Activated T-helper 1 cell treated with anti-CD3 and anti-CD28 coated beads, Interleukin-2, amount 50 U/mL, for 16 hours (primary cell): ENCODE measurements at regions not wholly inside any gene's neighbourhood (a gene's known extent, or its start where the extent isn't known, plus 50 kb on each side); places are given as distances from the start of the nearest gene placed in this dataset.

Source experiments
- DNase-seq, 2 donors: peaks; one replicate each; pipeline ENCODE4 v3.0.0-alpha.2; 2020; ENCODE audit warnings: low read depth in 1 of 2, low spot score in 1 of 2

DNA sequence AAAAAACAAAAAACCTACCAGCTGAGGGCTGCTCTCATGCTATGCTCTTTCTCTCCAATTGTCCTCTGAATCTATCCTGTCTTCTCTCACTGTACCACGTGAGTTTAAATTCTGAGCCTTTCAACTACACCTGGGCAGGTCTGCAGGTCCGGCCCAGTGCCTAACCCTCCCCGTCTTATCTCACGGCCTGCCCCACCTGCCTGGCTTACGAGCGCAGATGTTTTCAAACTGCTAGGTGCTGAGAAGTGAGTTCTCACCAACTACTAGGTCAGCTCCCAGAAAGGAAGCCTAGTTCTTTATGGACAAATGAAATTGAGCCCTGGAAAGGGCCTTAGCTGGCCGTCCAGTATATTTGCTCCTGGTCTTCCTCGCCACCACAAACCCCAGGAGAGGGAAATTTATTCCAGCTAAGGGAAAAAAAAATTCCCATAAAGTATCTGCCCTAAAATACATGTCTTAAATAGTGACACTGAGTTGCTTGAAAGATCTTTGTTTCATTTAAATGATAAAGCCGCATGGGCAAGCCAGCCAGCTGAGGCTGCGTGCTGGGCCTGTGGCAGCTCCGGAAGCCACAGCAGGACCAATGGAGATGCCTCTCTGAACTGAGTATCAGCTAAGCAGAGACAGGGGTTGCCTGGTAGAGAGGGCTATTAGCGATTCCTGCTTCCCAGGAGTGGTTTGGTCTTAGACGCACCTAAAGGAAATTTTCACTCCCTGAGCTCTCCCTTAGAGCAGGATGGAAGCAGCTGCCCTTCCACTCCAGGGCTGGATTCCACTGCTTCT, 92.5 kb upstream of the NCK2 start:
- no peak for DNase-seq

DNA sequence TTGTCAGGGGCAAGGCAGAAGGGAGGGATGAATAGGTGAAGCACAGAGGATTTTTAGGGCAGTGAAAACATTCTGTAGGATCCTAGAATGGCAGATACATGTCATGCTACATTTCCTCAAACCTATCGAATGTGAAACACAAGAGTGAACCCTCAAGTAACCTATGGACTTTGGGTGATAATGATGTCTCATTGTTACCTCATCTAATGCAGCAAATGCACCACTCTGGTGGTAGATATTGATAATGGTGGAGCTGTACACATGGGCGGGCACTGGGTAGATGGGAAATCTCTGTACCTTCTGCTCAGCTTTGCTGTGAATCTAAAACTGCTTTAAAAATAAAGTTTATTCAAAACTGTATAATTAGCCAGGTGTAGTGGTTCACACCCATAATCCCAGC, 95.2 kb upstream of the NCK2 start:
- no peak for DNase-seq

DNA sequence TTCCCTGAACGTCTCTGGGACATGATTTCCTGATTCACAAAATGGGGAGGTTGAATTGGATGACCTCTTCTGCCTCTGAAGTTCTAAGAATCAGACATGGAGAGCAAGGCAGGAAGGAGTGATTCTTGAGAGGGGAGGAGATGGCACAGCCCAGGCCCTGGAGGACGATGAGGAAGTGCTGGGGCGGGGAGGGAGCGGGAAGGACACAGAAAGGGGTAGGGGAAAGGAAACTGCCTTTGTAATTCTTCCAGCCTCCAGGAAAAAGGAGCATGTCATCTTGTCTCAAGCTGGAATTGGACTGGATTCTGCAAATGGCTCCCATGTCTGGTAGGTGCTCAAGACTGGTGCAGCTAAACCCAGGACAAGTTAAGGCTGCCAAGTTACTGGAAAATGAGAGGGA, 97.0 kb upstream of the NCK2 start:
- DNase-seq = no peak

DNA sequence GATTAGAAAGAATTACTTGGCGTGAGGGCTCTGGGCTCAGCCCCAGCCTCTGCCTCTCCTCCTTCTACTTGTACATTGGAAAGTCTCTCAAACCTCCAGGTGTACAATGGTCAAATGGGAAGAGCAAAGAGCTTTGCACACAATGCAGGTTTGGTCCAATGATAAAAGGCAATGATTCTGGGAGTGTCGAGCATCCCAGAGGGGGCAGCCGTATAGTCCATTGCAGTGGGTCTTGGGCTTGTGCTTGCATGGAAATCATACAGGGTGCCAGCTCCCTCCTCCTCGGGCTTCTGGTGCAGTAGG, 98.0 kb upstream of the NCK2 start:
- no peak for DNase-seq

DNA sequence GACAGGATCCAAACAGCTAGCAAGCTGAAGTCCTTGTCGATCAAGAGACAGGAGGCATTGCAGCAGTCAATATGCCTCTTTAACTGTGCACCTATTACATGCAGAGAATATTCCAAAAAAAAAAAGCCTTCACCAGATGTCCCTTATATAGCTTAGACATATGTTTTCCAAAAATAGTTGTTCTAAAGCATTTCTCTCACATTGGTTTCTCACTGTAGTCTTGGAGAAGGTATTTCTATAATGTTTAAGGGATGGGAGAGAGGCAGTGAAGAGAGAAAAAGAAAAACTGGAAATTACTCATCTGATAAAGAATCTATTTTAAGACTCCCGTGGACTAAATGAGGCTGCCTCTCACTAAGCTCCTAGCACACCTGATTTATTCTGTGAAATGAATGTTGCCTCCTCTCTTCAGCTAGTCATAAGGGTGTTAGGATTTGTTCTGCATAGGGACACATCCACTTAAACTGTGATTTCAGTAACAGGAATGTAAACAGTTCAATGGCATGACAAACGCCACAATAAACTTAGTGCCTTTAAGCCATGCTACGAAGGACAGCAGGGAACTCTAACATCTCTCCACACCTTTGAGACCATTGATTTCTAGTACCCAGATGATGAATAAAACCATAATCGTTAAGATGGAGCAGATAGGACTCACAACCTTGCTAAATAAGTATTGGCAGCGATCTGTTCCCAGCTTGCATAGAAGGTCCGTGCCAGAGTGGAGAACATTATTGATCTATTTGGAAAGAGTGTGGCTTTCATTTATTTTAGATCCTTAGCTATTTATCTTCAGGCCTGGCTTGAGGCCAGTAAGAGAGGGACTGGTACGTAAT, 98.6 kb upstream of the NCK2 start:
- DNase-seq = no peak

DNA sequence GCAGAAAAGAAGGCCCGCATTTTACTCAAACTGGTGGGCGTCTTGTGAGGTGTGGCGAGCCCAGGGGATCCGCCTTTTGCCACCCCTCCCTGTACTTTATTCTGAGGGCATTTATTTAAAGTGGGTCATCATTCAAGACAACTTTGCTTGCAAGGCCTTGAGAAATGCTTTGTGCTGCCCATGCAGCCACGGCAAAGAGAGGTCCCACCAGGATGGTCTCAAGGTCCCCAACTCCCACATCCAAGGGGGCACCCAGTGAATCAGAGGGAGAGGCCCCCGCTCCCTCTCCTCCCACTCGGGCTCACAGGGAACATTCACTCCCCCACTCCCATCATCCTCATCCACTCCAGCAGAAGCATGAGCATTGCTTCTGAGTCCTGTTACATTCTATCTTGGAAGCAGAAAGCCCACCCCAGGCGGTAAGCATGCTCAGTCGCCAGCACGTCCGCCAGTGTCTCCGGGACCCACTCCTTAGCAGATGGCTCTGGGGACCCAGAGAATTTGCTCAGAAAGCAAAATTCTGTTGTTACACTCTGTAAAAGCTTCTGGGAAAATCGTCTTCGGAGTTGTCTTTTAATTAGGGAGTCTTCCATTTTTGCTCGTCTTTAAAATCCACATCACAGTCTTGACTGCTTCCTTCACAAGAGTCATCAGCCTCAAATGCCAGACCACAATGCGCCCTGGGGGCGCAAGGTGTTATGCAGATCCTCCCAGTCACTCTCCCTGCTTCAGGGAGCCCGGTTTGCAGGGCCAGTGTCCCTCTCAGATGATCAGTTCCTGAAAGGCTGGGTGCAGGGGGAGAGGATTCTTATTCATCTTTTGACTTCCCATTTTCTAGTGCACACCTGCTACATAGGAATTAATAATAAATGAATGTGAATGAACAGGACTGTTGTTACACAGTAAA, 99.4 kb upstream of the NCK2 start:
- no peak for DNase-seq

DNA sequence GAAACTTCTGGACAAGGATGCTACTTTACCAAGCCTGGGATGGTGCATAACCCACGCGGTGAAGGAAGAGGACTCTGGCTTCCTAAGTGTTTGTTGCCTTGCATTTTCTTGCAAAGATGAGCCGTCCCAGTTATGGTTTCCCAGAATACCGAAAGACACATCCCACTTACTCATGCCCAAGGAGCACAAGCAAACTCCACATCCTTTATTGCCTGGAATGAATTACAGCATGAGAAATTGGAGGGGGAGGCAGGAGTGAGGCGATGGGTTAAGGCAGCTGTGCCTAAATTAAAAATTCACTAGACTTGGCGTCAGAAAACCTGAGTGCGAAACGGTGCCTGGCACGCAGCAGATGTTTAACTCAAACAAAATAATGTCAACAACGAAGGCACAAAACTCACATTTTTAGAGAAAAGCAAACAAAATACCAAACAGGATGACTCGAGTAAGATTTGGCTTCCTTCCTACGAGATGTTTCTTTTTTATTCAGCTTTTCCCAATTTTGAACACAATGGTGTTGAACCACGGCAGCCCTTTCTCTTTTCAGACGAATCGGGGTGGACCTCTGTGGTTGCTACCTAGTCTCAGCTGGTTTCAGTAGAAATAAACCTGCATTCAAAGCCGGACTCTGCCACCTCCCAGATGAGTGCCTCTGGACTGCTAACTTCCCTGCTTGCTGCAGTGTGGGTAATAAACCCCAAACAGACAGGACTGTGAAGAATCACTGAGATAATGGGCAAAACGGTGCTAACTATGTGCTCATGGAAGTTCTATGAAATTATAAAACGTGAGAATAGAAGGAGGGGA, 100.3 kb upstream of the NCK2 start:
- DNase-seq = no peak

DNA sequence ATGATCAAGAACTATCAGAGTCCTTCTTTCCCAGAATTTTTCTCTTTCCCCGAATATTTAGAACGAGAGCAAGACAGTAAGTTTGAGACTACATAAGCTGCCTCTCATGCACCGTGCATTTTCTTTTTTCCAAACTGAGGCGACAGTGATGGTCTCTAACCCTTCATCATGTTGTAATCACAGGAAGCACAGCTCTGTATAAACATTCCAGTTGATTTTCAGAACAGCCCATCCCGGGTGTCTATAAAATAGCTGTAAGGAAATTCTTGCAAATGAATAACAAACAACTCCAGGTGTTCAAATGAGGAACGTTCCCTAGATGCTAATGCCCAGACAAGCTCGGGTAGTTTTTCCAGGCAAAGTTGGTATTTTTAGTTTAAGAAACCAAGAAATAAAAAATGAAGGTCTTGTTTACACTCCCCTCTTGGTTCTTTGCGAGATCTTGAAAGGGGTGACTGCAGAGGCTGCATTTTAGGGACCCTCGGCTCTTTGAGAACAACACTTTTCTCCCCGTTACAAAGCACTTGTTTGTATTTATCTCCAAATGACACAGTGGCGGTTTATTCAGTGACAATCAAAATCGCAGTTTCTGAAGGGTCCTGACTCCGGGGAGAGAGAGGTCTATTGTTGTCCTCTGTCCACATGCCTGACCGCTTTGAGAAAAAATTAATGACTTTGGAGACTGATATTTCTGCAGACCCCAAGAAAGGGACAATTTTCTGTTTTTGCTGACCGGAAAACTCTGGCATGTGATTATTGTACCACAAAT, 101.1 kb upstream of the NCK2 start:
- DNase-seq = no peak

DNA sequence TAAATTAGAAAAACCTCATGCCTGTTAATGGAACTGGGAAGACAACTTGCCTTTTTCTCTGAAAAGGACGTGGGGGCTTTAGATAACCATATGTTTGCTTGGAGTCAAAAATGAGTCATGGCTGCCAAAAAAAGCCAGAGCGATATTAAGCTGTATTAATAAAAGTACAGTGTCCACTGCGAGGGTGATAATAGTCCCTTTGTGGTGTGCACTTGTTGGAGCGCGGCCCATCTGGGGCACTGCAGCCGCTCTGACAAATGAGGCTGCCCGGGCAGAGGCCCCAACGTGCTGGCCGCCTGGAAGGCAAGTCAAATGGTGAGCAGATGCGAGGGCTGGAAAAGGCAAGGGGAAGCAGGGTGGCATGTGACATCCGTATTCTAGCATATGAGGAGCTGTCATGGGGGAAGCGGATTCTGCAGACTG, 103.3 kb upstream of the NCK2 start:
- no peak for DNase-seq

DNA sequence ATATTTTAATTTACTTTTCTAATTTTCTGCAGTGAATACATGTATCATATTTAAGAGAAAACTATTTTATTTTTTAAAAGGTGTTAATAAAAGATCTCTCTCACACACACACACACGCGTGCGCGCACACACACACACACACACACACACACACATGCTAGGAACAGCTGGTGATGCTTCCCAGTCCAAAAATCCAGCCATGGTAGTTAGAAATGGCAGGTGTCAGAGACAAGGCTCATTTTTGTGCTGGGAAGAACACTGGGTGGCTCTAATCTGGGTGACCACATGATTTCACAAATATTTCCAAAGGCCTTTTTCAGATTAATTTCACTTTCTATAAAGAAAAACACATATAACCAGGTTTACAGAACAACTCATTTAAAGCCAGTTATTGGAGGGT, 104.5 kb upstream of the NCK2 start:
- no peak for DNase-seq

DNA sequence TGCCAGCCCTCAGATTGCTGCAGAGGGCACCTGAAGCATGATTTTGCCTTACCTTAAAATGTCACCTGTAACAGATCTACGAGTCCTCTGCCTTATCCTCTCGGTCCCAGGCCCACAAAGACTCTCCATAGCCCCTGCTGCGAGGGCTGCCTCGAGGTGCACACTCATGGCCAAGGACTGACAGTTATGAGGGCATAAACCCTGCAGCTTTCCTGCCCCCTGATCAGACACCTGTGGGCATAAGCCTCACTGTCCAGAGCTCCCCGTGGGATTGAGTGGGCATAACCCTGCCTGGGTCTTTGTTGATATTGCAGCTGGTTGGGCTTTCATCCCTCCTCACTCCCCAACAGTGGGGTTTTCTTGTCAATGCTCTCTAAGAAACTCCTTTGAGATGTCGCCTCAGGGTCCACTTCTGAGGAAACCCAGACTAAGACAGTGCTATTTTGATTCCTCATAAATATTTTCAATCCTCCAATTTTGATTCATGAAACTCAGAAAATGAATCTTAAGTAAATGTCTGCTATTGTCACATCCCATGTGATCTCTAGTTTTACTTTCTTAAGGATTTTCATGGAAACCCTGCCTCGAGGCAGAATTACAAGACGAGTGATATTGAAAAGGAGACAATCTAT, 108.5 kb upstream of the NCK2 start:
- DNase-seq = no peak

DNA sequence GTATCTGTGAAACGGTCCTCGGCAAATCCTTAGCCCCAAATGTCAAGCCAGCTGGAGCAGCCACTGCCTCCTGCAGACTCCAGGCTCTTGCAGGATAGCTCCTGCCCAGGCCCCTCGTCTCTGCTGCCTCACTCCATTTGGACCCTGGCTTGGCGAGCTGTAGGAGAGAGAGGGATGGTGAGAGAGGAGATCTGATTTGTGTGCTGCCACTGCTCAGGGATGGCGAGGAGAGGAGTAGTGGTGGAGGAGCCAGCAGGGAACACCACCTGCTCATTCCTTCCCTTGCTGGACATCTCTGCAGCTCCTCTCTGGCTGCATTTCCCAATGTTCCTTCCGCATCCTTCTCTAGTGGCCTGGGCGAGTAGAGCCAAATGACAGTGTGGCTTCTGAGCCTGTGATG, 109.1 kb upstream of the NCK2 start:
- no peak for DNase-seq

DNA sequence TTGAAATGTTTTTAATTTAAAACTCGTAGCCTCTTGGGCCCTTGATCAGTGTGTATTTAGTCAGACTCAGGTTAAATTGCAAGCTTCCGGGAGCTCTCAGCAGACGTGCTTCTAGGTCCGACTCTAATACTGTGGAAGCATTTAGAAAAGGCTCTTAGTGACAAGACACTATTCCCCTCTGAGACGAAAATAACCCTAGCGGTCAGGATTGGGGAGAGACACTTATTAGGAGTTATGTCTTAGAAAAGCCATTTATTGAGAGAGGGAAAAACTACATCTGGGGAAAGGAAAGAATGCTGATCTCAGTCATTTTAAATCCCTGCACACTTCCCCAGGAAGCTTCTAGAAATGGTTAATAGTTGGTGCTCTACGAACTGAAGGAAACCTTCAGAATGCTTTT, 110.5 kb upstream of the NCK2 start:
- DNase-seq = no peak

DNA sequence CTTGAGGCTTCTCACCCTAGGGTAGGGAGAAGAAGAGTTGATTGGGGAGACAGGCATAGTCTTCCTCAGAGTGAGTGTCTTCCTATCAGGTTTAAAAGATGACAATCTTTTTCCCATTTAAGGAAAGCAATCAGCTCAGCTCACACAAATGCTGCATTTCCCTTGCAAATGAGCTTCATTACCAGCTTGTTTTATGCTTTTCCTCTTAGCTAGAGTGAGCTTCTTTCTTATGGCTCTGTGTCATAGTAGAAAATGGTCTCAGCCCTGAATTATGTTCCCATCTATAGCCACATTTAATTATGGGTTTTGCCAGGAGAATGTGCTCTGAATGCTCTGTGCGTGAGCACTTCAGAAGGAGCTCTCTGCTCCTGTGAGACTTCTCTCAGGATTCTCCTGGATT, 112.8 kb upstream of the NCK2 start:
- no peak for DNase-seq

DNA sequence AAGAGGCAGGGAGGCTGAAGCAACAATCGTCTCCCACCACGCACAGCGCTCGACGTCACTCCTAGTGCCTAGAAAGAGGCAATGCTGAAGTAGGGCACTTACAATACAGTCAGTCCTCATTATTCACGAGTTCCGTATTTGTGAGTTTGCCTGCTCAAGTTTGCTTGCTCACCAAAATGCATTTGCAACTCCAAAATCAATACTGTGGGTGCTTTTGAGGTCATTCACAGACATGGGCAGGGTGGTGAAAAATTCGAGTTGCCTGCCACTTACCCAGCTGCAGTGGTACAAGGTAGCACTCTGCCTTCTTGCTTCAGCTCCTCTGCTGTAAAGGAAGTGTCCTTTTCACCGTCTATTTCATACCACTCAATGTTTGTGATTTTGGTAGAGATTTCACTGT, 113.7 kb upstream of the NCK2 start:
- DNase-seq = no peak

DNA sequence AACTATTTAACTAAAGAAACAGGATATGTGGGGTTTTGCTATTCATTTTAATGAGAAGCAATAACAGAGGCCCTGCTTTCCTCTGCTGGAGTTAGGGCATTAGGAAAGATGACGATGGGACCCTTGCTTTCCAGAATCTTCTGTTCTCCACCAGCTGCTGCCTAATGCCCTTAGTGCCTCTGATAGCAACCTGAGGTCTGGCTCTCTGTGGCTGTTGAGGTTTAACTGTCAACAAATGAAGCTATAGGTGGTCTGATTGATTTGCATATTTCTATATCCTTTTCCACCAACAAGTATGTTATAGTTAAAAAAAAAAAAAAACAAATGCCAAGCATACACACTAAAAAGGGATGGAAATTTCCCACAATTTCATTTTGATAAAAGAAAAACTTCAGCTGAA, 115.1 kb upstream of the NCK2 start:
- no peak for DNase-seq

DNA sequence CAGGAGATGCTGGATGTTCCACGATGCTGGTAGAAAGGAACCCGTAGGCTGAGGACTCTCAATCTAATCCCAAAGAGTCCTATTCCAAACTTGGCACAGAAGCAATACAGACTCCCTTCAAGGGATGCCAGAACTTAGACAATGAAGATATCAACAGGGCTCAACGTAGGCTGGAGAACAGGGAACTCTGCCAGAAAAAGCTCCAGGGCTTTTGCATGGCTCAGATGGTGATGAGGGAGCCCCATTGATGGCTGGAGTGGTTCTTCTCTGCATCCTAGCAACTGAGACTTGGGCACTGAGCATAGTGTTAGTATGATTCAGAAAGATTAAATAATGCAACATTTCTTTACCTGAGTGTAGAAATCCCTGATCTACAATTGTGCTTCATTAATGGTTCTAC, 117.2 kb upstream of the NCK2 start:
- DNase-seq = no peak

DNA sequence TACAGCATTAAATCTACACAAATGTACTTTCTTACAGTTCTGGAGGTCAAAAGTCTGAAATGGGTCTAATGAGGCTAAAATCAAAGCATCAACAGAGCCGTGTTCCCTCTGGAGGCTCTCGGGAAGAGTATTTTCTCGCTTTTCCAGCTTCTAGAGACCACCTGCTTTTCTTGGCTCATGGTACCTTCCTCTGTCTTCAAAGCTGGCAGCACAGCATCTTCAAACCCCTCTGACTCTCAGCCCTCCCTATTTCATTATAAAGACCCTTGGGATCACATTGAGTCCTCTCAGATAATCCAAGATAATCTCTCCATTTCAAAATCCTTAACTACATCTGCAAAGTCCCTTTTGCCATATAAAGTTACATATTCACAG, 117.8 kb upstream of the NCK2 start:
- DNase-seq = no peak

DNA sequence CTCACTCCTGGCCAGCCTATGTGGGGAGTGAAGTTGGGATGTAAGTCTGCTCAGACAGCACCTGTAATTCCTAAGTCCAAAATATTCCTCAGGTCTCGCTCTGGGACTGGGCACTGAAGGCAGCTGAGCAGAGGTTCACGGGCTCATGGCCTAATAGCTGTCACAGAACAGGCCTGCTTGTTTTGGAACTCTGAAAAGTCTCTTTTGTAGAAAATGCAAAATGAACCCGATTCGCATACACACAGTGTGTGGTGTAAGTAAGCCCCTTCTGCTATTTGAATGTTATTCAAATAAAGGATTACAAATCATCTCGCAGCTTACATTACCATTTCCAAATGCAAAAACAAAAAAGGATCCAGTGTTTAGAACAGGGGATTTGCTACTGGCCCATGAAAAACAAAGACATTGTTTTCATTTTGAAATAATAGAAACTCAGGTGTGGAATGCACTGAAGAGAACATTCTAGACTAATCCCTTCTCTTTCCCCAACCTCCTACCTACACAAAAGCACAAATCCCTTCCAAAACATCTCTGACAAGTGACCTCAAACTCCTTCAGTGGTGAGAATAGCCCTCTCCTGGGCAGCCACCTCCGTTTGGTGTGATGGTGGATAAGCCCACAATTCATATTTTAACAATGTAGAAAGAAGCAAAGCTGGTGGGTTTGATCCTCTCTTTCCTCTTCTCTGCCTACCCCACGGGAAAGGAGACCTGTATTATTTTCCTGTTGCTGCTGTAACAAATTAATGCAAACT, 118.3 kb upstream of the NCK2 start:
- no peak for DNase-seq
